ENCODE measurements at regions not wholly inside any gene's neighbourhood (a gene's known extent, or its start where the extent isn't known, plus 50 kb on each side); places are given as distances from the start of the nearest gene placed in this dataset.

- H3K4me1 ChIP-seq (ENCODE audit: control insufficient read depth, insufficient read depth, low read length): no peaks in the 10 kb centered on the region
- no peaks in the 10 kb centered on the region for H3K9me3 ChIP-seq (ENCODE audit: control insufficient read depth, low read length)
- no peaks in the 10 kb centered on the region for H3K27me3 ChIP-seq (replicated peaks; ENCODE audit: control insufficient read depth, insufficient read depth, low read length)
- H3K4me3 ChIP-seq (ENCODE audit: low read length): no peak overlapping the region
- no peaks in the 10 kb centered on the region for H3K36me3 ChIP-seq (ENCODE audit: control insufficient read depth, insufficient read depth, low read length, severe bottlenecking)
- no peak overlapping the region for H3K9ac ChIP-seq (ENCODE audit: low read length)
- no peak for DNase-seq (ENCODE audit: low read depth)
Observed at GRCh38 chr6:98156580-98156979, 677.8 kb upstream of the POU3F2 start.

GRCh38 chr6:98179606-98180005, 654.8 kb upstream of the POU3F2 start:
- no peaks in the 10 kb centered on the region for H3K4me1 ChIP-seq (ENCODE audit: control insufficient read depth, insufficient read depth, low read length)
- H3K9me3 ChIP-seq (ENCODE audit: control insufficient read depth, low read length): peaks cover 5% of the 10 kb centered on the region
- no peaks in the 10 kb centered on the region for H3K36me3 ChIP-seq (ENCODE audit: control insufficient read depth, insufficient read depth, low read length, severe bottlenecking)
- H3K4me3 ChIP-seq (ENCODE audit: low read length): no peak overlapping the region
- H3K27me3 ChIP-seq (replicated peaks; ENCODE audit: control insufficient read depth, insufficient read depth, low read length): no peaks in the 10 kb centered on the region
- DNase-seq (ENCODE audit: low read depth): no peak
- no peak overlapping the region for H3K9ac ChIP-seq (ENCODE audit: low read length)

- no peak overlapping the region for H3K9ac ChIP-seq (ENCODE audit: low read length)
- H3K36me3 ChIP-seq (ENCODE audit: control insufficient read depth, insufficient read depth, low read length, severe bottlenecking): no peaks in the 10 kb centered on the region
- DNase-seq (ENCODE audit: low read depth): no peak
- no peaks in the 10 kb centered on the region for H3K4me1 ChIP-seq (ENCODE audit: control insufficient read depth, insufficient read depth, low read length)
- H3K4me3 ChIP-seq (ENCODE audit: low read length): no peak overlapping the region
- H3K9me3 ChIP-seq (ENCODE audit: control insufficient read depth, low read length): no peaks in the 10 kb centered on the region
- no peaks in the 10 kb centered on the region for H3K27me3 ChIP-seq (replicated peaks; ENCODE audit: control insufficient read depth, insufficient read depth, low read length)
Observed at GRCh38 chr6:98200084-98200483, 634.3 kb upstream of the POU3F2 start.

- DNase-seq (ENCODE audit: low read depth): peak; percentile 15
- H3K9ac ChIP-seq (ENCODE audit: low read length): no peak overlapping the region
- H3K27me3 ChIP-seq (replicated peaks; ENCODE audit: control insufficient read depth, insufficient read depth, low read length): no peaks in the 10 kb centered on the region
- H3K4me1 ChIP-seq (ENCODE audit: control insufficient read depth, insufficient read depth, low read length): no peaks in the 10 kb centered on the region
- H3K4me3 ChIP-seq (ENCODE audit: low read length): no peak overlapping the region
- H3K36me3 ChIP-seq (ENCODE audit: control insufficient read depth, insufficient read depth, low read length, severe bottlenecking): no peaks in the 10 kb centered on the region
- H3K9me3 ChIP-seq (ENCODE audit: control insufficient read depth, low read length): no peaks in the 10 kb centered on the region
Observed at GRCh38 chr6:98203170-98203806, 631.1 kb upstream of the POU3F2 start.

- no peaks in the 10 kb centered on the region for H3K9me3 ChIP-seq (ENCODE audit: control insufficient read depth, low read length)
- H3K4me3 ChIP-seq (ENCODE audit: low read length): no peak overlapping the region
- no peak overlapping the region for H3K9ac ChIP-seq (ENCODE audit: low read length)
- no peaks in the 10 kb centered on the region for H3K36me3 ChIP-seq (ENCODE audit: control insufficient read depth, insufficient read depth, low read length, severe bottlenecking)
- no peaks in the 10 kb centered on the region for H3K27me3 ChIP-seq (replicated peaks; ENCODE audit: control insufficient read depth, insufficient read depth, low read length)
- H3K4me1 ChIP-seq (ENCODE audit: control insufficient read depth, insufficient read depth, low read length): no peaks in the 10 kb centered on the region
- DNase-seq (ENCODE audit: low read depth): no peak
Observed at GRCh38 chr6:98212468-98212867, 621.9 kb upstream of the POU3F2 start.

- Histone ChIP-seq H3K9me3 (ENCODE audit: control insufficient read depth, low read length) (no peaks in the 10 kb centered on the region), H3K36me3 (ENCODE audit: control insufficient read depth, insufficient read depth, low read length, severe bottlenecking) (no peaks in the 10 kb centered on the region), H3K27me3 (replicated peaks; ENCODE audit: control insufficient read depth, insufficient read depth, low read length) (no peaks in the 10 kb centered on the region), H3K4me1 (ENCODE audit: control insufficient read depth, insufficient read depth, low read length) (no peaks in the 10 kb centered on the region), H3K4me3 (ENCODE audit: low read length) (no peak overlapping the region), H3K9ac (ENCODE audit: low read length) (no peak overlapping the region)
- no peak for DNase-seq (ENCODE audit: low read depth)
Observed at GRCh38 chr6:98215531-98215930, 618.8 kb upstream of the POU3F2 start.

- no peak for DNase-seq (ENCODE audit: low read depth)
- no peak overlapping the region for H3K9ac ChIP-seq (ENCODE audit: low read length)
- H3K27me3 ChIP-seq (replicated peaks; ENCODE audit: control insufficient read depth, insufficient read depth, low read length): no peaks in the 10 kb centered on the region
- H3K36me3 ChIP-seq (ENCODE audit: control insufficient read depth, insufficient read depth, low read length, severe bottlenecking): no peaks in the 10 kb centered on the region
- no peaks in the 10 kb centered on the region for H3K4me1 ChIP-seq (ENCODE audit: control insufficient read depth, insufficient read depth, low read length)
- no peak overlapping the region for H3K4me3 ChIP-seq (ENCODE audit: low read length)
- H3K9me3 ChIP-seq (ENCODE audit: control insufficient read depth, low read length): peaks cover 2% of the 10 kb centered on the region
Observed at GRCh38 chr6:98230250-98230649, 604.1 kb upstream of the POU3F2 start.

- no peak overlapping the region for H3K9ac ChIP-seq (ENCODE audit: low read length)
- no peaks in the 10 kb centered on the region for H3K36me3 ChIP-seq (ENCODE audit: control insufficient read depth, insufficient read depth, low read length, severe bottlenecking)
- H3K4me1 ChIP-seq (ENCODE audit: control insufficient read depth, insufficient read depth, low read length): no peaks in the 10 kb centered on the region
- H3K9me3 ChIP-seq (ENCODE audit: control insufficient read depth, low read length): no peaks in the 10 kb centered on the region
- H3K27me3 ChIP-seq (replicated peaks; ENCODE audit: control insufficient read depth, insufficient read depth, low read length): no peaks in the 10 kb centered on the region
- DNase-seq (ENCODE audit: low read depth): no peak
- no peak overlapping the region for H3K4me3 ChIP-seq (ENCODE audit: low read length)
Observed at GRCh38 chr6:98239057-98239456, 595.3 kb upstream of the POU3F2 start.

- Histone ChIP-seq H3K9me3 (ENCODE audit: control insufficient read depth, low read length) (no peaks in the 10 kb centered on the region), H3K27me3 (replicated peaks; ENCODE audit: control insufficient read depth, insufficient read depth, low read length) (no peaks in the 10 kb centered on the region), H3K4me1 (ENCODE audit: control insufficient read depth, insufficient read depth, low read length) (no peaks in the 10 kb centered on the region), H3K9ac (ENCODE audit: low read length) (no peak overlapping the region), H3K36me3 (ENCODE audit: control insufficient read depth, insufficient read depth, low read length, severe bottlenecking) (no peaks in the 10 kb centered on the region), H3K4me3 (ENCODE audit: low read length) (no peak overlapping the region)
- no peak for DNase-seq (ENCODE audit: low read depth)
Observed at GRCh38 chr6:98241630-98242029, 592.7 kb upstream of the POU3F2 start.

- H3K36me3 ChIP-seq (ENCODE audit: control insufficient read depth, insufficient read depth, low read length, severe bottlenecking): no peaks in the 10 kb centered on the region
- no peaks in the 10 kb centered on the region for H3K9me3 ChIP-seq (ENCODE audit: control insufficient read depth, low read length)
- no peak overlapping the region for H3K9ac ChIP-seq (ENCODE audit: low read length)
Observed at GRCh38 chr6:98254624-98255023, 579.8 kb upstream of the POU3F2 start.

GRCh38 chr6:98260382-98260781, 574.0 kb upstream of the POU3F2 start:
- H3K27me3 ChIP-seq (replicated peaks; ENCODE audit: control insufficient read depth, insufficient read depth, low read length): no peaks in the 10 kb centered on the region
- H3K4me3 ChIP-seq (ENCODE audit: low read length): no peak overlapping the region
- no peaks in the 10 kb centered on the region for H3K4me1 ChIP-seq (ENCODE audit: control insufficient read depth, insufficient read depth, low read length)
- DNase-seq (ENCODE audit: low read depth): no peak
- H3K36me3 ChIP-seq (ENCODE audit: control insufficient read depth, insufficient read depth, low read length, severe bottlenecking): no peaks in the 10 kb centered on the region
- no peaks in the 10 kb centered on the region for H3K9me3 ChIP-seq (ENCODE audit: control insufficient read depth, low read length)
- no peak overlapping the region for H3K9ac ChIP-seq (ENCODE audit: low read length)

More at GRCh38 chr6:98254624-98255023, 579.8 kb upstream of the POU3F2 start:
- Histone ChIP-seq H3K4me3 (ENCODE audit: low read length) (no peak overlapping the region), H3K27me3 (replicated peaks; ENCODE audit: control insufficient read depth, insufficient read depth, low read length) (no peaks in the 10 kb centered on the region), H3K4me1 (ENCODE audit: control insufficient read depth, insufficient read depth, low read length) (no peaks in the 10 kb centered on the region)
- DNase-seq (ENCODE audit: low read depth): no peak

- DNase-seq (ENCODE audit: low read depth): no peak
- Histone ChIP-seq H3K4me1 (ENCODE audit: control insufficient read depth, insufficient read depth, low read length) (no peaks in the 10 kb centered on the region), H3K27me3 (replicated peaks; ENCODE audit: control insufficient read depth, insufficient read depth, low read length) (no peaks in the 10 kb centered on the region), H3K4me3 (ENCODE audit: low read length) (no peak overlapping the region), H3K36me3 (ENCODE audit: control insufficient read depth, insufficient read depth, low read length, severe bottlenecking) (no peaks in the 10 kb centered on the region), H3K9me3 (ENCODE audit: control insufficient read depth, low read length) (no peaks in the 10 kb centered on the region), H3K9ac (ENCODE audit: low read length) (no peak overlapping the region)
Observed at GRCh38 chr6:98272060-98272459, 562.3 kb upstream of the POU3F2 start.
